ENCODE measurements at regions not wholly inside any gene's neighbourhood (a gene's known extent, or its start where the extent isn't known, plus 50 kb on each side); places are given as distances from the start of the nearest gene placed in this dataset.
A peak's percentile ranks its signal among the peaks of the same experiment; 100 is the strongest.
"Not testable (repeated sequence)": the region's sequence is repeated elsewhere in the genome, so short reads cannot be mapped to it uniquely, and the experiment has no call there.

DNA sequence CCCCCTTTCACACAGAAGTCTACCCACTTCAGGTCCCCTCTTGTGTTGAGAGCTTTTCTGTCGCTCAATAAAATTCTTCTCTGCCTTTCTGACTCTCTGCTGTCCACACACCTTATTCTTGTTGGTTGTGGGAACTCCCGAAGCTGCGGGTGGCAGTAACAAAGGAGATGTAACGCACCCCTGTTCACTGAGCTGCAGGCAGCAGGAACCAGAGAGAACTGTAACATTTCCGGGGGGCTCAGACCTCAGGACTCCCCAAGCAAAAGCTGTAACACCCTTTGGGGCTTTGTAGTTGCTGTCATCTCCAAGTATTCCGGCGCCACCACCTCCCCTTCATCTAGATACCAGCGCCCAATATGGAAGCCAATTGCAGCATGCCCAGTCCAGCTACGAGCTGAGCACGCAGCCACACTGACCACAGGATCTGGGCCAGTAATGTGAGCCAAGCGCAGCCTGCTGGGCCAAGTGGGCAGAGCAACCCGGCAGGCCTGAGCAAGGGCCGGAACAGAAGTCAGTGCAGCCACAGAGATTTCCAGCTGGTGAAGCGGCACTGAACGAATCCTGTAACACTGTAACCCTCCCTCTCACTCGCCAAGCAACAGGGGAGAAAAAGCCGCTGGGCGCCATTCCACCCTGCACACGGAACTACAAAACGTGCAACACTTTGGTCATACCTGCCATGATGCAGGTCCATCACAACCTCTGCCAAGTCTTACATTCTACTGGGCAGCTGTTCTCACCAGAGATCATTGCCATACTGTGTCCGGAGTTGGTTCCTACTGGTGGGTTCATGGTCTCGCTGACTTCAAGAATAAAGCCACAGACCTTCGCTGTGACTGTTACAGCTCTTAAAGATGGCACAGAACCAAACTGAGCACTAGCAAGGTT, 194.3 kb downstream of the SPATA31A6 start:
- not testable (repeated sequence) for DNase-seq; H3K36me3 ChIP-seq (ENCODE audit: control insufficient read depth, insufficient read depth, low read length); H3K27me3 ChIP-seq (ENCODE audit: control insufficient read depth, insufficient read depth, low read length); H3K4me3 ChIP-seq (ENCODE audit: low read length); H3K27ac ChIP-seq (ENCODE audit: low read length); H3K9me3 ChIP-seq (ENCODE audit: control insufficient read depth, low read depth, low read length); H3K4me1 ChIP-seq (ENCODE audit: control insufficient read depth, insufficient read depth, low read length)
- no CpG with 5 or more reads among the region's 23 CpGs for WGBS (ENCODE audit: insufficient coverage, low lambda C conversion rate)

DNA sequence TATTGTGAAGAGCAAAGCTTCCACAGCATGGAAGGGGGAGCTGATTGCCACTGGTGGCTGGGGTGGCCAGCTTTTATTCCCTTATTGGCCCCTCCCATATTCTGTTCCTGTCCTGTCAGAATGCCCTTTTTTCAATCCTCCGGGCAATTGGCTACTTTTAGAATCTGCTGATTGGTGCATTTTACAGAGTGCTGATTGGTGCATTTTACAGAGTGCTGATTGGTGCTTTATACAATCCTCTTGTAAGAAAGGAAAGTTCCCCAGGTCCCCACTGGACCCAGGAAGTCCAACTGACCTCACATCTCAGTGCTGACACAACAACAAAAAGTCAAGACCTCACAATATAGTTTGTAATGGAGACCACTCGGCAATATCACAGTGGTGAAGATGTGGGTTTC, 195.0 kb downstream of the SPATA31A6 start:
- DNase-seq: no peak
- H3K4me1 ChIP-seq (ENCODE audit: control insufficient read depth, insufficient read depth, low read length): no peaks in the 10 kb centered on the region
- H3K27me3 ChIP-seq (ENCODE audit: control insufficient read depth, insufficient read depth, low read length): no peaks in the 10 kb centered on the region
- no peak overlapping the region for H3K27ac ChIP-seq (ENCODE audit: low read length)
- H3K36me3 ChIP-seq (ENCODE audit: control insufficient read depth, insufficient read depth, low read length): no peaks in the 10 kb centered on the region
- no peaks in the 10 kb centered on the region for H3K9me3 ChIP-seq (ENCODE audit: control insufficient read depth, low read depth, low read length)
- H3K4me3 ChIP-seq (ENCODE audit: low read length): no peak overlapping the region
- no CpG with 5 or more reads among the region's 2 CpGs for WGBS (ENCODE audit: insufficient coverage, low lambda C conversion rate)

DNA sequence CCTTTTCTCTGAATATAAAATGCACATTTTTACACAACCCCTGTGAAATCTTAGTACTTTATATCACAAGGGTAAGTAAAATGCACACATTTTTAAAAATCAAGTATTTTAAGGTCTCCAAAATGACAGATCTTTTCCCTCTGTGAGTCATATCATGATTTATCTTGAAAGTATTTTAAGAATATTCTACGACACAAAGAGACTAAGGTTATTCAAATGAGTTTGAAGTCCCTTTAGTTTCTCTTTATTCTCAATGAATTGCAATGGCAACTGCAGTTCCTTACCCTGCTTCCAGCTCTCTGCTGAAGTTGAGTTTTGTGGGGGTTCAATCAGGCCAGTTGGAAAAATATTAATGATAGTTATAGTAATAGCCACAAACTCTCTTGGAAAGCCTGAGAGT, 196.1 kb downstream of the SPATA31A6 start:
- not testable (repeated sequence) for DNase-seq; H3K4me1 ChIP-seq (ENCODE audit: control insufficient read depth, insufficient read depth, low read length); H3K27ac ChIP-seq (ENCODE audit: low read length); H3K27me3 ChIP-seq (ENCODE audit: control insufficient read depth, insufficient read depth, low read length); H3K9me3 ChIP-seq (ENCODE audit: control insufficient read depth, low read depth, low read length); H3K4me3 ChIP-seq (ENCODE audit: low read length); H3K36me3 ChIP-seq (ENCODE audit: control insufficient read depth, insufficient read depth, low read length)
- no CpG with 5 or more reads among the region's 1 CpG for WGBS (ENCODE audit: insufficient coverage, low lambda C conversion rate)

DNA sequence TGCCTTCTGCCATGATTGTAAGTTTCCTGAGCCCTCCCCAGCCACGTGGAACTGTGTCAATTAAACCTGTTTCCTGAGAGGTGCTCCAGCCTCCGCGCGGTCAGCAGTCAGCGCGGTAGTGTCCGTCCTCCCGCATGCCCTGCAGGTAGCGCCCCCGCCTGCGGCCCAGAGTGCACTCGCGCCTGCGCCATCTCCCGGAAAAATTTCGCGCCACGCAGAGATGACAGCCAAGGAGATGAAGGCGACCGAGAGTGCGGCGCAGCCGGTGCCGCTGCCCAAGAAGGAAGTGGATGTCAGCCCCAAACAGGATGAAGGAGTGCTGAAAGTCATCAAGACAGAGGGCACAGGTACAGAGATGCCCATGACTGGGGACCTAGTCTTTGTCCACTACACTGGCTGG, 201.1 kb downstream of the SPATA31A6 start:
- H3K4me1 ChIP-seq (ENCODE audit: control insufficient read depth, insufficient read depth, low read length); H3K36me3 ChIP-seq (ENCODE audit: control insufficient read depth, insufficient read depth, low read length); DNase-seq; H3K4me3 ChIP-seq (ENCODE audit: low read length); H3K9me3 ChIP-seq (ENCODE audit: control insufficient read depth, low read depth, low read length); H3K27ac ChIP-seq (ENCODE audit: low read length); H3K27me3 ChIP-seq (ENCODE audit: control insufficient read depth, insufficient read depth, low read length): not testable (repeated sequence)
- WGBS (ENCODE audit: insufficient coverage, low lambda C conversion rate): no CpG with 5 or more reads among the region's 24 CpGs

DNA sequence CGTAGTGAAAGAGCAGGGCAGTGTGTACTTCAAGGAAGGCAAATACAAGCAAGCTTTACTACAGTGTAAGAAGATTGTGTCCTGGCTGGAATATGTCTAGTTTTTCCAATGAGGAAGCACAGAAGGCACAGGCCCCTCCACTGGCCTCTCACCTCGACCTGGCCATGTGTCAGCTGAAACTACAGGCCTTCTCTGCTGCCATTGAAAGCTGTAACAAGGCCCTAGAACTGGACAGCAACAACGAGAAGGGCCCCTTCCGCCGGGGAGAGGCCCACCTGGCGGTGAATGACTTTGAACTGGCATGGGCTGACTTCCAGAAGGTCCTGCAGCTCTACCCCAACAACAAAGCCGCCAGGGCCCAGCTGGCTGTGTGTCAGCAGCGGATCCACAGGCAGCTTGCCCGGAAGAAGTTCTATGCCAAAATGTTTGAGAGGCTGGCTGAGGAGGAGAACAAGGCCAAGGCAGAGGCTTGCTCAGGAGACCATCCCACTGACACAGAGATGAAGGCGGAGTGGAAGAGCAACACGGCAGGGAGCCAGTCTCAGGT, 202.2 kb downstream of the SPATA31A6 start:
- H3K27me3 ChIP-seq (ENCODE audit: control insufficient read depth, insufficient read depth, low read length); H3K27ac ChIP-seq (ENCODE audit: low read length); H3K36me3 ChIP-seq (ENCODE audit: control insufficient read depth, insufficient read depth, low read length); H3K4me1 ChIP-seq (ENCODE audit: control insufficient read depth, insufficient read depth, low read length); DNase-seq; H3K4me3 ChIP-seq (ENCODE audit: low read length); H3K9me3 ChIP-seq (ENCODE audit: control insufficient read depth, low read depth, low read length): not testable (repeated sequence)
- 100% methylated on average over 1 of the region's 11 CpGs for WGBS (ENCODE audit: insufficient coverage, low lambda C conversion rate)

DNA sequence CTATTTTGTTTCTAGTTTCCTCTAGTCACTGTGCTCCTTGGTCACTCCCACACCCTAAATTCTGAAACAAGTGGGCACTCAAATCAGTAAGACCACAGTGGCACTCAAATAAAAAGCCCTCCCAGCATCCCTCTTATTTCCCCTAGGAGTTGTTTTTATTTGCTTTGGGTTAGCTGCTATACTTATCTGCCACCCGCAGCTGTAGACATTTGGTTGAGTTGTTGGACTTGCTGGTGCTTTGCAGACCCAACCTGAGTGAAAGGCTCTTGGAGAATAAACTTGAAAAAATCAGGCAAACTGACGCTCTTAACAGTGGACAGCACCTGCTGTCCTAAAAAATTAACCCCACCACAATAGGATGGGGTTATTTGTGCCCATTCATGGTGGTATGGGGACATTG, 203.0 kb downstream of the SPATA31A6 start:
- Histone ChIP-seq H3K9me3 (ENCODE audit: control insufficient read depth, low read depth, low read length) (peaks cover 4% of the 10 kb centered on the region), H3K36me3 (ENCODE audit: control insufficient read depth, insufficient read depth, low read length) (no peaks in the 10 kb centered on the region), H3K27me3 (ENCODE audit: control insufficient read depth, insufficient read depth, low read length) (no peaks in the 10 kb centered on the region), H3K4me1 (ENCODE audit: control insufficient read depth, insufficient read depth, low read length) (no peaks in the 10 kb centered on the region), H3K4me3 (ENCODE audit: low read length) (no peak overlapping the region), H3K27ac (ENCODE audit: low read length) (no peak overlapping the region)
- no peak for DNase-seq
- 51% methylated on average over 2 of the region's 2 CpGs for WGBS (ENCODE audit: insufficient coverage, low lambda C conversion rate)

DNA sequence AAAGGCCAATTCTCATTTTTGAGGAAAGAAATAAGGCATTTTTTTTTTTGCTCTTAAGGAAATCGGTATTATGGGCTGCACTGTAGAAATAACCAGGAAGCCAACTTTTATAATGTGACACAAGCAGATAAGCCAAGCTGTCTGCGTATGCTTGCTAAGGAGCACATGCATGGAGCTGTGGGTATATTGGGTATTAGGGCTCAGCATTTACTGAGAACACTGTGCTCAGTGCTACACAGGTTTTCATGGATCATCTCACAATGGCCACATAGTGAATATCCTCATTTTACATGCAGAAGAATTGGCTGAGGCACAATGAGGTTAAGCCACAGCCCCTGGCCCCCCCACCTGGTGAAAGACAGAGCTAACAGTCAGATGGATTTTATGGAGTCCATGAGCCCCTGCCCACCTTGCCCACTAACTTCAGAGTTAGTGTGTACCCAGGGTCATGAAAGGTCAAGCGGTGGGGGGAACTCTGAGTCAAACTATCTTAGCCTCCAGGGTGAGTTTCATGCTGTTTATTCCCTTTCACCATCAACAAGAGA, 204.8 kb downstream of the SPATA31A6 start:
- H3K4me3 ChIP-seq (ENCODE audit: low read length): no peak overlapping the region
- H3K27me3 ChIP-seq (ENCODE audit: control insufficient read depth, insufficient read depth, low read length): no peaks in the 10 kb centered on the region
- no peak overlapping the region for H3K27ac ChIP-seq (ENCODE audit: low read length)
- H3K9me3 ChIP-seq (ENCODE audit: control insufficient read depth, low read depth, low read length): peaks cover 4% of the 10 kb centered on the region
- DNase-seq: peak in 1 of 2 donors; percentile 6
- no peaks in the 10 kb centered on the region for H3K36me3 ChIP-seq (ENCODE audit: control insufficient read depth, insufficient read depth, low read length)
- H3K4me1 ChIP-seq (ENCODE audit: control insufficient read depth, insufficient read depth, low read length): no peaks in the 10 kb centered on the region
- WGBS (ENCODE audit: insufficient coverage, low lambda C conversion rate): 88% methylated on average over 2 of the region's 3 CpGs

DNA sequence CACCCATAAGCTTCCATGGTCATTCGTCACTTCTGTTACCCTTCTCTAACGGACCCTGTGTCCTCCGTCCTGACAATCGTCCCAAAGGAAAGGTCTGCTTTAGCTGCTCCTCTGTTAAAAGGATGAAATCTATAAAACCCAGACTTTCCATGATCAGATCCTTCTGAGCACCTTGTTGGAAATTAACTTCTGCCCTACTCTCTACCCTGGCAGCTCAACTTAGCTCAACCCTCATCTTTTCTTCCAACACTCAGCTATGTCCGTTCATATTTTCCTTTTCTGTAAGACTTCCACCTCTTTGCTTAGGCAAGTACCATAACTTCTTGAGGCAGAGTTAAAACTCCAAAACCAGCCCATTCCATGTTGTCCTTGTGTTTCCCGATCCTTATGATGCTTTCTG, 205.4 kb downstream of the SPATA31A6 start:
- H3K4me3 ChIP-seq (ENCODE audit: low read length): no peak overlapping the region
- DNase-seq: no peak
- no peaks in the 10 kb centered on the region for H3K4me1 ChIP-seq (ENCODE audit: control insufficient read depth, insufficient read depth, low read length)
- no peaks in the 10 kb centered on the region for H3K27me3 ChIP-seq (ENCODE audit: control insufficient read depth, insufficient read depth, low read length)
- peaks cover 4% of the 10 kb centered on the region for H3K9me3 ChIP-seq (ENCODE audit: control insufficient read depth, low read depth, low read length)
- H3K36me3 ChIP-seq (ENCODE audit: control insufficient read depth, insufficient read depth, low read length): no peaks in the 10 kb centered on the region
- 73% methylated on average over 6 of the region's 6 CpGs for WGBS (ENCODE audit: insufficient coverage, low lambda C conversion rate)
- H3K27ac ChIP-seq (ENCODE audit: low read length): no peak overlapping the region

DNA sequence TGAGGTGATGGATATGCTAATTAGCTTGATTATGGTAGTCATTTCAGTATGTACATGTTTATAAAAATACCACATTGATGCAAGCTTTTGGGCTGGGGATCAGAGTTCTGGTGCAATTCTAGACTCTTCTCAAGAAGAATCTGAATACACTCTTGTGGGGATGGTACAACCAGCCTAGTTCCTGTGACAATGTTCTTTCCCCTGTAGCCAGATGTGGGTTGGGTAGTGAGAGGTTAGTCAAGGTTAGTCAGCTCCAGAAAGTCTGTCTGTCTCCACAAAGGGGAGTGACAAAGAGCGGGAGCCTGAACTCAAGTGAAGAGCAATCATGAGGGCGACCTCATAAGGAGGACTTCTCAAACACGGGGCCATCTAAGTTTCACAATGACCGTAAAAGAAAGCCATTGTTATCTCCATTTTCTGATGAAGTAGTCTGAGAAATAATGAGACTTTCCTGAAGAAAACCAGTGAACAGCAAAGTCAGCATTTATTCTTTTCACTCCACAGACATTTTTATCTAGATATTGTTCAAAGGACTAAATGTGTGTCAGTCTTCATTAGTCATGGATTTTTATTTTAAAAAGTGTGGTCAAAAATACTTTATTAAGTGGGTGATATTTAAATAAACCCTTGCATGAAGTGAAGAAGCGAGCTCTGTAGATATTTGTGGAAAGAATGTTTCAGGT, 209.5 kb downstream of the SPATA31A6 start:
- not testable (repeated sequence) for H3K36me3 ChIP-seq (ENCODE audit: control insufficient read depth, insufficient read depth, low read length); H3K4me1 ChIP-seq (ENCODE audit: control insufficient read depth, insufficient read depth, low read length); H3K27me3 ChIP-seq (ENCODE audit: control insufficient read depth, insufficient read depth, low read length); H3K27ac ChIP-seq (ENCODE audit: low read length); H3K9me3 ChIP-seq (ENCODE audit: control insufficient read depth, low read depth, low read length); H3K4me3 ChIP-seq (ENCODE audit: low read length); DNase-seq
- WGBS (ENCODE audit: insufficient coverage, low lambda C conversion rate): no CpG with 5 or more reads among the region's 5 CpGs

DNA sequence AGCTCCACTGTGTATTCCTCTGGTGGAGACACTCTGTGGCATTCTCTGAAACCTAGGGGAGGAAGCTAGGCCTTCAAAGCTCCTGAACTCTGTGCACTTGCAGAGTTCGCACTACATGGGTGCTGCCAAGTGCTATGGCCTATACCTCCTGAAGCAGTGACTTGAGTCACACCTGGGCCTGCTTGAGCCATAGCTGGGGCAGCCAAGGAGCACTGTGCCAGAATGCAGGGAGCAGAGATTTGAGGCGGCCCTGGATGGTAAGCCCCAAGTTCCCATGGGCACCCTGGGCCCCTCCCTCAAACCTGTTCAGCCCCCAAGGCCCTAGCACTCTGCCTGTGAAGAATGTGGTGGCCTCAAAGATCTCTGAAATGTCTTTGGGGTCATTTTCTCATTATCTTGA, 212.9 kb downstream of the SPATA31A6 start:
- no peak overlapping the region for H3K27ac ChIP-seq (ENCODE audit: low read length)

More for the DNA sequence above, 212.9 kb downstream of the SPATA31A6 start:
- Histone ChIP-seq H3K4me3 (ENCODE audit: low read length) (no peak overlapping the region), H3K4me1 (ENCODE audit: control insufficient read depth, insufficient read depth, low read length) (no peaks in the 10 kb centered on the region), H3K36me3 (ENCODE audit: control insufficient read depth, insufficient read depth, low read length) (no peaks in the 10 kb centered on the region), H3K9me3 (ENCODE audit: control insufficient read depth, low read depth, low read length) (no peaks in the 10 kb centered on the region), H3K27me3 (ENCODE audit: control insufficient read depth, insufficient read depth, low read length) (no peaks in the 10 kb centered on the region)
- no peak for DNase-seq
- no CpG with 5 or more reads among the region's 2 CpGs for WGBS (ENCODE audit: insufficient coverage, low lambda C conversion rate)

Measured in large intestine (tissue), 3 donors.